ENCODE measurements at regions not wholly inside any gene's neighbourhood (a gene's known extent, or its start where the extent isn't known, plus 50 kb on each side); places are given as distances from the start of the nearest gene placed in this dataset.

GRCh38 chr1:81587426-81587825 is 213.3 kb upstream of the ADGRL2 start:
- intact Hi-C loops (cut with DNase I; ENCODE audit: low total_unique reads): no loop called here
- Histone ChIP-seq H3K4me1 (no peaks in the 10 kb centered on the region), H3K4me3 (no peak overlapping the region), H3K9me3 (no peaks in the 10 kb centered on the region), H3K36me3 (no peaks in the 10 kb centered on the region), H3K27me3 (no peaks in the 10 kb centered on the region), H3K27ac (no peak overlapping the region)
- TF ChIP-seq POLR2A (IDR thresholded peaks at IDR 0.05): no peak
- DNase-seq (ENCODE audit: low spot score in 2 of 2): no peak

GRCh38 chr1:81585371-81585770 is 215.4 kb upstream of the ADGRL2 start:
- H3K36me3 ChIP-seq: no peaks in the 10 kb centered on the region
- DNase-seq (ENCODE audit: low spot score in 2 of 2): no peak
- H3K27ac ChIP-seq: no peak overlapping the region
- H3K4me1 ChIP-seq: no peaks in the 10 kb centered on the region
- TF ChIP-seq POLR2AphosphoS5 (IDR thresholded peaks at IDR 0.05) (no peak), CTCF (IDR thresholded peaks at IDR 0.05) (no peak)
- intact Hi-C loops (cut with DNase I; ENCODE audit: low total_unique reads): no loop called here
- no peaks in the 10 kb centered on the region for H3K9me3 ChIP-seq
- no peak overlapping the region for H3K4me3 ChIP-seq
- no peaks in the 10 kb centered on the region for H3K27me3 ChIP-seq

GRCh38 chr1:81584398-81584797 is 216.3 kb upstream of the ADGRL2 start:
- Histone ChIP-seq H3K36me3 (no peaks in the 10 kb centered on the region), H3K9me3 (no peaks in the 10 kb centered on the region), H3K4me3 (no peak overlapping the region), H3K27ac (no peak overlapping the region), H3K4me1 (no peaks in the 10 kb centered on the region), H3K27me3 (no peaks in the 10 kb centered on the region)
- intact Hi-C loops (cut with DNase I; ENCODE audit: low total_unique reads): no loop called here
- TF ChIP-seq CTCF (IDR thresholded peaks at IDR 0.05) (no peak), POLR2A (IDR thresholded peaks at IDR 0.05) (no peak), POLR2AphosphoS5 (IDR thresholded peaks at IDR 0.05) (no peak)
- DNase-seq (ENCODE audit: low spot score in 2 of 2): no peak

- H3K4me1 ChIP-seq: no peaks in the 10 kb centered on the region
- no peak for DNase-seq (ENCODE audit: low spot score in 2 of 2)
- H3K27me3 ChIP-seq: no peaks in the 10 kb centered on the region
- intact Hi-C loops (cut with DNase I; ENCODE audit: low total_unique reads): no loop called here
- no peak overlapping the region for H3K4me3 ChIP-seq
- H3K9me3 ChIP-seq: no peaks in the 10 kb centered on the region
- no peaks in the 10 kb centered on the region for H3K36me3 ChIP-seq
- no peak overlapping the region for H3K27ac ChIP-seq
- TF ChIP-seq POLR2AphosphoS5 (IDR thresholded peaks at IDR 0.05): no peak
- TF ChIP-seq CTCF (IDR thresholded peaks at IDR 0.05): no peak
- TF ChIP-seq POLR2A (IDR thresholded peaks at IDR 0.05): no peak
These were observed 216.9 kb upstream of the ADGRL2 start for GRCh38 chr1:81583878-81584277.

- Histone ChIP-seq H3K4me3 (no peak overlapping the region), H3K9me3 (no peaks in the 10 kb centered on the region), H3K36me3 (no peaks in the 10 kb centered on the region), H3K27ac (no peak overlapping the region), H3K27me3 (no peaks in the 10 kb centered on the region), H3K4me1 (no peaks in the 10 kb centered on the region)
- intact Hi-C loops (cut with DNase I; ENCODE audit: low total_unique reads): no loop called here
- no peak for DNase-seq (ENCODE audit: low spot score in 2 of 2)
- TF ChIP-seq CTCF (IDR thresholded peaks at IDR 0.05) (no peak), POLR2A (IDR thresholded peaks at IDR 0.05) (no peak), POLR2AphosphoS5 (IDR thresholded peaks at IDR 0.05) (no peak)
These were observed 218.2 kb upstream of the ADGRL2 start for GRCh38 chr1:81582467-81582986.

GRCh38 chr1:81578867-81579266 is 221.9 kb upstream of the ADGRL2 start:
- no peaks in the 10 kb centered on the region for H3K9me3 ChIP-seq
- no peaks in the 10 kb centered on the region for H3K36me3 ChIP-seq
- H3K4me1 ChIP-seq: no peaks in the 10 kb centered on the region
- DNase-seq (ENCODE audit: low spot score in 2 of 2): no peak
- H3K27ac ChIP-seq: no peak overlapping the region
- TF ChIP-seq POLR2AphosphoS5 (IDR thresholded peaks at IDR 0.05): no peak
- TF ChIP-seq CTCF (IDR thresholded peaks at IDR 0.05): no peak
- no peak for TF ChIP-seq POLR2A (IDR thresholded peaks at IDR 0.05)
- no peaks in the 10 kb centered on the region for H3K27me3 ChIP-seq
- intact Hi-C loops (cut with DNase I; ENCODE audit: low total_unique reads): no loop called here
- H3K4me3 ChIP-seq: no peak overlapping the region

Data from breast epithelium (tissue), 4 donors.